HFFc6 (cell line): ENCODE measurements at regions not wholly inside any gene's neighbourhood (a gene's known extent, or its start where the extent isn't known, plus 50 kb on each side); places are given as distances from the start of the nearest gene placed in this dataset.

Experiments
- DNase-seq: peaks from one replicate; pipeline ENCODE4 v3.0.0-alpha.2; 2018
- H3K27ac Mint-ChIP-seq: 2 replicates; pipeline ENCODE4 v1.8.0; 2020; ENCODE audit warnings: mild to moderate bottlenecking, mixed read lengths
- H3K27me3 Mint-ChIP-seq: 2 replicates; pipeline ENCODE4 v1.8.0; 2021; ENCODE audit warnings: mild to moderate bottlenecking, moderate library complexity, mixed read lengths; ENCODE audit not compliant: insufficient read depth
- H3K36me3 Mint-ChIP-seq: 2 replicates; pipeline ENCODE4 v1.8.0; 2021; ENCODE audit warnings: low read depth, mixed read lengths
- H3K4me1 Mint-ChIP-seq: 2 replicates; pipeline ENCODE4 v1.8.0; 2020; ENCODE audit warnings: low read depth, mixed read lengths
- H3K4me3 Mint-ChIP-seq: 2 replicates; pipeline ENCODE4 v1.8.0; 2020; ENCODE audit warnings: mild to moderate bottlenecking, moderate library complexity, mixed read lengths
- H3K9me3 Mint-ChIP-seq: 2 replicates; pipeline ENCODE4 v1.8.0; 2020; ENCODE audit warnings: mild to moderate bottlenecking, mixed read lengths
- TF ChIP-seq, protein P1 (sequence below): fragments of 200-600 bp; sonication (generic); IDR thresholded peaks from 2 replicates; pipeline ENCODE4 v1.5.0; 2021; ENCODE audit warnings: antibody characterized with exemption, mild to moderate bottlenecking

DNA sequence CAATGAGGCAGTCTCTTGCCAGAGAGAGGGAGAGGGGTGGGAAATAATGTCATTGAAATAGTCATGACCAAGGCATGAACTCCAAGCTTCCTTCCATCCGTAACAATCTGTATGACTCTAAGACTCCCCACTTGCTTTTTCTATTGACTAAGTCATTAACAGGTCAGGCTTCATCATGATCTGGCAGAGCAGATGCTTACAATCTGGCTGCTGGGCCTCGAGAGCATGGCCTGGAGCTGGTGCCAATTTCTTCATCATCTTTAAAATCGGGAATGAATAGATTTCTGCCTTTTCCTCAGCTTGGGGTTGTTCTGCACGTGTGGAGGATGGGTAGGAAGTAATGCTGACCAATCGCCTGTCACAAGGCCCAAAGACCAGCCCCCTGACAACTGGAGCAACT is 280.6 kb upstream of the CLNK start:
- no peak overlapping the region for H3K27ac Mint-ChIP-seq
- TF ChIP-seq, protein P1, sequence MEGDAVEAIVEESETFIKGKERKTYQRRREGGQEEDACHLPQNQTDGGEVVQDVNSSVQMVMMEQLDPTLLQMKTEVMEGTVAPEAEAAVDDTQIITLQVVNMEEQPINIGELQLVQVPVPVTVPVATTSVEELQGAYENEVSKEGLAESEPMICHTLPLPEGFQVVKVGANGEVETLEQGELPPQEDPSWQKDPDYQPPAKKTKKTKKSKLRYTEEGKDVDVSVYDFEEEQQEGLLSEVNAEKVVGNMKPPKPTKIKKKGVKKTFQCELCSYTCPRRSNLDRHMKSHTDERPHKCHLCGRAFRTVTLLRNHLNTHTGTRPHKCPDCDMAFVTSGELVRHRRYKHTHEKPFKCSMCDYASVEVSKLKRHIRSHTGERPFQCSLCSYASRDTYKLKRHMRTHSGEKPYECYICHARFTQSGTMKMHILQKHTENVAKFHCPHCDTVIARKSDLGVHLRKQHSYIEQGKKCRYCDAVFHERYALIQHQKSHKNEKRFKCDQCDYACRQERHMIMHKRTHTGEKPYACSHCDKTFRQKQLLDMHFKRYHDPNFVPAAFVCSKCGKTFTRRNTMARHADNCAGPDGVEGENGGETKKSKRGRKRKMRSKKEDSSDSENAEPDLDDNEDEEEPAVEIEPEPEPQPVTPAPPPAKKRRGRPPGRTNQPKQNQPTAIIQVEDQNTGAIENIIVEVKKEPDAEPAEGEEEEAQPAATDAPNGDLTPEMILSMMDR, result no peak
- no peaks in the 10 kb centered on the region for H3K4me1 Mint-ChIP-seq
- no peak overlapping the region for H3K4me3 Mint-ChIP-seq
- peaks cover 42% of the 10 kb centered on the region for H3K9me3 Mint-ChIP-seq
- H3K36me3 Mint-ChIP-seq, result no peaks in the 10 kb centered on the region
- H3K27me3 Mint-ChIP-seq, result no peaks in the 10 kb centered on the region; the same call in 1 of the 2 replicates
- no peak for DNase-seq

GRCh38 chr4:10963958-10964703 is 279.6 kb upstream of the CLNK start:
- no peak overlapping the region for H3K4me3 Mint-ChIP-seq

GRCh38 chr4:10963241-10963640 is 278.7 kb upstream of the CLNK start:
- TF ChIP-seq, protein P1, result no peak
- no peak for DNase-seq
- no peaks in the 10 kb centered on the region for H3K4me1 Mint-ChIP-seq
- H3K36me3 Mint-ChIP-seq, result no peaks in the 10 kb centered on the region
- peaks cover 34% of the 10 kb centered on the region for H3K9me3 Mint-ChIP-seq
- no peak overlapping the region for H3K4me3 Mint-ChIP-seq
- H3K27me3 Mint-ChIP-seq, result no peaks in the 10 kb centered on the region
- H3K27ac Mint-ChIP-seq, result no peak overlapping the region

More at GRCh38 chr4:10963958-10964703, 279.6 kb upstream of the CLNK start:
- peaks cover 37% of the 10 kb centered on the region for H3K9me3 Mint-ChIP-seq
- H3K27ac Mint-ChIP-seq, result no peak overlapping the region
- no peaks in the 10 kb centered on the region for H3K36me3 Mint-ChIP-seq
- H3K4me1 Mint-ChIP-seq, result no peaks in the 10 kb centered on the region
- DNase-seq, result no peak
- TF ChIP-seq, protein P1, result no peak
- H3K27me3 Mint-ChIP-seq, result no peaks in the 10 kb centered on the region; the same call in 1 of the 2 replicates

- H3K9me3 Mint-ChIP-seq, result peaks cover 35% of the 10 kb centered on the region
- H3K4me1 Mint-ChIP-seq, result no peaks in the 10 kb centered on the region
- H3K4me3 Mint-ChIP-seq, result no peak overlapping the region
- no peaks in the 10 kb centered on the region for H3K27me3 Mint-ChIP-seq
- no peaks in the 10 kb centered on the region for H3K36me3 Mint-ChIP-seq
- DNase-seq, result no peak
- TF ChIP-seq, protein P1, result no peak
- H3K27ac Mint-ChIP-seq, result no peak overlapping the region
These were observed 277.7 kb upstream of the CLNK start for GRCh38 chr4:10962246-10962645.

DNA sequence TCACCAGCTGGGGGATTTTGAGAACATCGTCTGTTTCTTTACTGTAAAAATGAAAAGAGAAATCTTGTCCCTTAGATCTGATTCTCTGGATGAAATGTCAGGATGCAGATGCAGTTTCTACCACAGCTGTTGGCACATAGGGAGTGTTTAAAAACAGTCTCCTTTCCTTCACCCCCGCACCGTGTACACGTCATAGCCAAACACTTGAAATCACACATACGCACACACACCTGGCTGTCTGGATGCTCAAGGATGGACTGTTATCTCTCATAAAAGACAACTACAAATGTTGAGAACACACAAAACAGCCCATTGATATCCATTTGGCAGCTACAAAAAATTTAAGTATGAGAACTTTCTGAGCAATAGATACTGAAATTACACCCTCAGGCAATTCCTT is 275.8 kb upstream of the CLNK start:
- H3K27ac Mint-ChIP-seq, result no peak overlapping the region
- TF ChIP-seq, protein P1, result no peak
- H3K4me3 Mint-ChIP-seq, result no peak overlapping the region
- H3K9me3 Mint-ChIP-seq, result peaks cover 47% of the 10 kb centered on the region
- no peak for DNase-seq
- H3K27me3 Mint-ChIP-seq, result no peaks in the 10 kb centered on the region
- no peaks in the 10 kb centered on the region for H3K4me1 Mint-ChIP-seq
- H3K36me3 Mint-ChIP-seq, result no peaks in the 10 kb centered on the region
